Neural cell (in vitro differentiated cells): ENCODE measurements at regions not wholly inside any gene's neighbourhood (a gene's known extent, or its start where the extent isn't known, plus 50 kb on each side); places are given as distances from the start of the nearest gene placed in this dataset.

ENCODE experiments used
- CTCF ChIP-seq: fragments of 450-650 bp; IDR thresholded peaks from 2 replicates; pipeline ENCODE4 v1.5.1; 2014; ENCODE audit warnings: antibody characterized with exemption, mild to moderate bottlenecking, moderate library complexity; ENCODE audit not compliant: poor library complexity, severe bottlenecking
- EP300 ChIP-seq: fragments of 450-650 bp; conservative IDR thresholded peaks from 2 replicates; pipeline ENCODE4 v1.6.1; 2014; ENCODE audit warnings: antibody characterized with exemption, mild to moderate bottlenecking, moderate library complexity; ENCODE audit not compliant: poor library complexity, severe bottlenecking
- EZH2 ChIP-seq: fragments of 200-600, 300-800 bp; shearing (Covaris generic), sonication (generic); IDR thresholded peaks from 2 replicates; pipeline ENCODE4 v1.6.1; 2014; ENCODE audit warnings: antibody characterized with exemption, low read length, borderline replicate concordance, mild to moderate bottlenecking; ENCODE audit not compliant: insufficient read depth, poor library complexity, severe bottlenecking
- TAF1 ChIP-seq: IDR thresholded peaks from 2 replicates; pipeline ENCODE4 v1.6.1; 2012; ENCODE audit warnings: low read depth

DNA sequence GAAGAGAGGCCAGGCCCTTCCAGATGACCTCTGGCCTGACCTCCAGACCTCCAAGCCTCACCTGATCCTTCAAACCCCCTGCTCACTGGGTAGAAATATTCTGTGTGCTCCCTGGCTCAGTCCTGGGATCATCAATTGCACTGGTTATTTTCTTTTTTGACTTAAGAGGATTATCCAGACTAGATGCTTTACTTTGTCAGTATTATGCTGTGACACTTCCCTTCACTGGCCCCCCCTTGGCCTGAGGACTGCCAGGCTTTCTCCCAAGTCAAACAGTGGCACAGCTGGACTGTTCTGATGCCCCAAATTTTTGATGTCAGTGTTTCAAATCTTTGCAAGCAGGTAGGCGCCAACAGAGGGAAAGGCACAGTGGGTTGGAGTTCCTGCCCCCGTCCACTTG, 156.3 kb upstream of the SKOR2 start:
- no peak for TF ChIP-seq CTCF
- TF ChIP-seq TAF1, result no peak
- no peak for TF ChIP-seq EZH2
- TF ChIP-seq EP300, result no peak
